ENCODE measurements at regions not wholly inside any gene's neighbourhood (a gene's known extent, or its start where the extent isn't known, plus 50 kb on each side); places are given as distances from the start of the nearest gene placed in this dataset.

DNA sequence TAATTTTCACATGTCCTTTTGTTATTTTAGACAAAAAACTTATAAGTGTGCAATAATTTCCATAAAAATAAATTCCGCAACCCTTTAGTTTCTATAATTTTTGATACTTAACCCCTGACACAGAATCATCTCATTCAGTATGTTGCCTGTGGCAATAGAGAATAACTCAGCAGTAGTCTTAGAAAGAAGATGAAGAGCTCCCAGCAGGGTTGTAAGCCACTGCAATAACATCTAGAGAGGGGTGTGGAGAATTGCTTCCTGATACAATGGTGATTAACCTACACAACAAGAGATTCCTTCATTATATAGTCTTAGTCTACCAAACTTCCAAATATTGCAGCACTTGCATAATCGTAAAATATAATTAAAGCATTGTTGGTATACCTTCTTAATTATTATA is 118.9 kb downstream of the TMX3 start:
- H3K9me3 Mint-ChIP-seq (ENCODE audit: low read depth), result no peaks in the 10 kb centered on the region
- H3K27me3 Mint-ChIP-seq (ENCODE audit: low read depth), result no peaks in the 10 kb centered on the region

DNA sequence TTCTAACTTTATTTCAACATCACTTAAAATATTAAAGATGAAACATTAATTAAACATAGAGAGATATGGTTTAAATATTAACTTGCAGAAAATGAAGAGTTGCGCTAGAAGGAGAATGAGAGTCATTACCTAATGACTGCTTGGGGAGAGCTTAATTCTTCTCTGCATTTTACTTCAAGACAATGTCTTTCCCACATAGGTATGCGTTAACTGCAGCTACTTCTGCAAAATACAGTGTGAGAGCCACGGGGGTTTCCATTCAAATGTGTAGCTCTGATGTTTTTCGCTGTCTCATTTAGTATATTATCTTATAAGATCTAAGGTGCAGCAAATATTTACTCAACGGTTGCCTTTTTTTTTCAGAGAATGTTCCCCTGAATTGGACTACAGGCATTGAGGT is 126.7 kb downstream of the TMX3 start:
- TF ChIP-seq, protein P1, sequence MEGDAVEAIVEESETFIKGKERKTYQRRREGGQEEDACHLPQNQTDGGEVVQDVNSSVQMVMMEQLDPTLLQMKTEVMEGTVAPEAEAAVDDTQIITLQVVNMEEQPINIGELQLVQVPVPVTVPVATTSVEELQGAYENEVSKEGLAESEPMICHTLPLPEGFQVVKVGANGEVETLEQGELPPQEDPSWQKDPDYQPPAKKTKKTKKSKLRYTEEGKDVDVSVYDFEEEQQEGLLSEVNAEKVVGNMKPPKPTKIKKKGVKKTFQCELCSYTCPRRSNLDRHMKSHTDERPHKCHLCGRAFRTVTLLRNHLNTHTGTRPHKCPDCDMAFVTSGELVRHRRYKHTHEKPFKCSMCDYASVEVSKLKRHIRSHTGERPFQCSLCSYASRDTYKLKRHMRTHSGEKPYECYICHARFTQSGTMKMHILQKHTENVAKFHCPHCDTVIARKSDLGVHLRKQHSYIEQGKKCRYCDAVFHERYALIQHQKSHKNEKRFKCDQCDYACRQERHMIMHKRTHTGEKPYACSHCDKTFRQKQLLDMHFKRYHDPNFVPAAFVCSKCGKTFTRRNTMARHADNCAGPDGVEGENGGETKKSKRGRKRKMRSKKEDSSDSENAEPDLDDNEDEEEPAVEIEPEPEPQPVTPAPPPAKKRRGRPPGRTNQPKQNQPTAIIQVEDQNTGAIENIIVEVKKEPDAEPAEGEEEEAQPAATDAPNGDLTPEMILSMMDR (IDR thresholded peaks at IDR 0.05), result no peak
- no peak for DNase-seq (ENCODE audit: low spot score)
- no peaks in the 10 kb centered on the region for H3K36me3 Mint-ChIP-seq (ENCODE audit: low read depth)
- no peaks in the 10 kb centered on the region for H3K4me1 Mint-ChIP-seq (ENCODE audit: low read depth)
- no peak overlapping the region for H3K4me3 Mint-ChIP-seq (ENCODE audit: unreplicated experiment)
- H3K9me3 Mint-ChIP-seq (ENCODE audit: low read depth), result peaks cover 3% of the 10 kb centered on the region
- H3K27ac Mint-ChIP-seq (ENCODE audit: unreplicated experiment), result no peak overlapping the region
- H3K27me3 Mint-ChIP-seq (ENCODE audit: low read depth), result no peaks in the 10 kb centered on the region

More for the DNA sequence above, 118.9 kb downstream of the TMX3 start:
- Mint-ChIP-seq H3K27ac (ENCODE audit: unreplicated experiment) (no peak overlapping the region), H3K4me3 (ENCODE audit: unreplicated experiment) (no peak overlapping the region), H3K36me3 (ENCODE audit: low read depth) (no peaks in the 10 kb centered on the region), H3K4me1 (ENCODE audit: low read depth) (no peaks in the 10 kb centered on the region)
- DNase-seq (ENCODE audit: low spot score), result no peak
- TF ChIP-seq, protein P1 (IDR thresholded peaks at IDR 0.05), result no peak

- TF ChIP-seq, protein P1 (IDR thresholded peaks at IDR 0.05), result no peak
- no peak for DNase-seq (ENCODE audit: low spot score)
- H3K9me3 Mint-ChIP-seq (ENCODE audit: low read depth), result no peaks in the 10 kb centered on the region
- no peak overlapping the region for H3K27ac Mint-ChIP-seq (ENCODE audit: unreplicated experiment)
- no peak overlapping the region for H3K4me3 Mint-ChIP-seq (ENCODE audit: unreplicated experiment)
- H3K4me1 Mint-ChIP-seq (ENCODE audit: low read depth), result no peaks in the 10 kb centered on the region
- H3K36me3 Mint-ChIP-seq (ENCODE audit: low read depth), result no peaks in the 10 kb centered on the region
- no peaks in the 10 kb centered on the region for H3K27me3 Mint-ChIP-seq (ENCODE audit: low read depth)
Measured at GRCh38 chr18:68583685-68584084, 131.2 kb downstream of the TMX3 start.

GRCh38 chr18:68574311-68574710 is 140.6 kb downstream of the TMX3 start:
- Mint-ChIP-seq H3K36me3 (ENCODE audit: low read depth) (no peaks in the 10 kb centered on the region), H3K27ac (ENCODE audit: unreplicated experiment) (no peak overlapping the region), H3K27me3 (ENCODE audit: low read depth) (no peaks in the 10 kb centered on the region), H3K9me3 (ENCODE audit: low read depth) (peaks cover 16% of the 10 kb centered on the region), H3K4me1 (ENCODE audit: low read depth) (no peaks in the 10 kb centered on the region), H3K4me3 (ENCODE audit: unreplicated experiment) (no peak overlapping the region)
- TF ChIP-seq, protein P1 (IDR thresholded peaks at IDR 0.05), result no peak
- no peak for DNase-seq (ENCODE audit: low spot score)

- no peak overlapping the region for H3K4me3 Mint-ChIP-seq (ENCODE audit: unreplicated experiment)
- H3K9me3 Mint-ChIP-seq (ENCODE audit: low read depth), result peaks cover 9% of the 10 kb centered on the region
- no peaks in the 10 kb centered on the region for H3K27me3 Mint-ChIP-seq (ENCODE audit: low read depth)
- H3K36me3 Mint-ChIP-seq (ENCODE audit: low read depth), result no peaks in the 10 kb centered on the region
- no peak for DNase-seq (ENCODE audit: low spot score)
- TF ChIP-seq, protein P1 (IDR thresholded peaks at IDR 0.05), result no peak
- H3K4me1 Mint-ChIP-seq (ENCODE audit: low read depth), result peaks cover 19% of the 10 kb centered on the region
- no peak overlapping the region for H3K27ac Mint-ChIP-seq (ENCODE audit: unreplicated experiment)
Measured at GRCh38 chr18:68569936-68570335, 145.0 kb downstream of the TMX3 start.
